Fibroblast of lung (primary cell): ENCODE measurements at regions not wholly inside any gene's neighbourhood (a gene's known extent, or its start where the extent isn't known, plus 50 kb on each side); places are given as distances from the start of the nearest gene placed in this dataset.

Source experiments
- CTCF ChIP-seq, 2 donors: IDR thresholded peaks in 1 of 2; conservative IDR thresholded peaks in 1 of 2; 1 replicate in 1 of 2; 2 replicates in 1 of 2; pipeline ENCODE4 v1.5.1; 2011 to 2012; ENCODE audit warnings: low read length in 2 of 2, control low read depth in 1 of 2, inconsistent platforms in 1 of 2, low read depth in 1 of 2, mild to moderate bottlenecking in 1 of 2
- EZH2 ChIP-seq: IDR thresholded peaks from 2 replicates; pipeline ENCODE4 v1.5.1; 2012; ENCODE audit warnings: low read length, control low read depth, mild to moderate bottlenecking; ENCODE audit errors: missing control alignments

GRCh38 chr1:208910161-208910560 lies 666.0 kb upstream of the PLXNA2 start:
- TF ChIP-seq CTCF (conservative IDR thresholded peaks at IDR 0.05 in 1 of 2, IDR thresholded peaks at IDR 0.05 in 1 of 2; ENCODE audit: low read depth in 1 of 2, low read length in 2 of 2) (no peak), EZH2 (no peak)
